ENCODE measurements at regions not wholly inside any gene's neighbourhood (a gene's known extent, or its start where the extent isn't known, plus 50 kb on each side); places are given as distances from the start of the nearest gene placed in this dataset.

DNA sequence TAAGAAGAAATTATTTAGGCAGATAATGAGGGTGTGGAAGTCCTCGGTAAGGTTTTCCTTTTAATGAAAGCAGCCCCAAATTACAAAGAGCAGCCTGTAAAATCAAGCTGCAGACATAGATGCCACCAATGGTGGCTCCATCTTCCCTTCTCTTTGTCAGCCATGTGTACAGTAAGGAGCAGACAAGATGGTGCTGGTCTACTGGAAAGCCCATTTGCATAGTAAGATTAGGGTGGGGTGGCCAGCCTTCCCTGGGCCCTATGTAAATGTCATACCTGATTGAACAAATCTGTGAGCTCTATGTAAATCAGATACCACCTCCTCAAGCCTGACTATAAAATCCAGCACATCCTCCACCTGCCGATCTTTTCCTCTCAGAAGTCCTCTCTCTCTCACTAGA lies 154.4 kb upstream of the SERTAD2 start:
- Mint-ChIP-seq H3K27ac (no peak overlapping the region), H3K4me1 (peaks cover 0 to 3% of the 10 kb centered on the region in 2 experiments; a peak in 1 of 4 replicates)
- no peaks in the 10 kb centered on the region for H3K4me1 ChIP-seq (ENCODE audit: insufficient read depth, low read length)

More for the DNA sequence above, 154.4 kb upstream of the SERTAD2 start:
- Histone ChIP-seq H3K4me2 (ENCODE audit: insufficient read depth, insufficient read length, low read length) (no peak overlapping the region), H3T11ph (ENCODE audit: low read length) (no peak overlapping the region), H2AK5ac (ENCODE audit: insufficient read length, low read length) (no peak overlapping the region), H3K23me2 (ENCODE audit: insufficient read length, low read depth, low read length, poor library complexity, severe bottlenecking) (no peaks in the 10 kb centered on the region), H4K91ac (ENCODE audit: insufficient read length, low read depth, low read length) (no peak overlapping the region), H2AFZ (ENCODE audit: low read length) (no peak overlapping the region), H3K79me1 (ENCODE audit: insufficient read depth, low read depth, low read length, poor library complexity, severe bottlenecking) (no peaks in the 10 kb centered on the region), H2BK15ac (ENCODE audit: low read depth, low read length) (no peak overlapping the region), H4K8ac (replicated peaks; ENCODE audit: insufficient read length, low read depth, low read length) (no peak overlapping the region), H3K9me3 (ENCODE audit: control insufficient read depth, low read depth, low read length) (no peaks in the 10 kb centered on the region), H3K4ac (ENCODE audit: low read depth, low read length) (no peak overlapping the region), H3K79me2 (ENCODE audit: insufficient read depth, low read length) (no peaks in the 10 kb centered on the region), H2BK120ac (ENCODE audit: low read depth, low read length, poor library complexity, severe bottlenecking) (no peak overlapping the region), H2BK5ac (ENCODE audit: insufficient read length, low read length) (no peak overlapping the region), H3K27me3 (ENCODE audit: insufficient read depth, low read length) (no peaks in the 10 kb centered on the region), H3K56ac (ENCODE audit: insufficient read length, low read depth, low read length) (no peak overlapping the region), H3K18ac (ENCODE audit: insufficient read length, low read depth, low read length) (no peak overlapping the region), H3K14ac (ENCODE audit: insufficient read depth, low read length) (no peak overlapping the region), H2BK12ac (ENCODE audit: insufficient read length, low read depth, low read length) (no peak overlapping the region), H4K5ac (ENCODE audit: insufficient read length, low read depth, low read length) (no peak overlapping the region), H3K23ac (ENCODE audit: insufficient read length, low read depth, low read length) (no peak overlapping the region), H3K27ac (ENCODE audit: insufficient read length, low read depth, low read length) (no peak overlapping the region), H3K9ac (ENCODE audit: extremely low read depth, insufficient read length, low read length) (no peak overlapping the region), H4K20me1 (ENCODE audit: control insufficient read depth, insufficient read depth, insufficient read length) (no peaks in the 10 kb centered on the region), H2BK20ac (ENCODE audit: low read depth, low read length, poor library complexity, severe bottlenecking) (no peak overlapping the region)
- Mint-ChIP-seq H3K27me3 (ENCODE audit: low read depth) (peaks cover 8% of the 10 kb centered on the region), H3K9me3 (no peaks in the 10 kb centered on the region), H3K4me3 (no peak overlapping the region), H3K36me3 (ENCODE audit: insufficient read depth in 1 of 3, low read depth in 3 of 3) (no peaks in the 10 kb centered on the region)
- no peak for DNase-seq
- no CpG with 5 or more reads among the region's 2 CpGs for WGBS (ENCODE audit: extremely low coverage, insufficient read length, low lambda C conversion rate)
- TF ChIP-seq, protein P1, sequence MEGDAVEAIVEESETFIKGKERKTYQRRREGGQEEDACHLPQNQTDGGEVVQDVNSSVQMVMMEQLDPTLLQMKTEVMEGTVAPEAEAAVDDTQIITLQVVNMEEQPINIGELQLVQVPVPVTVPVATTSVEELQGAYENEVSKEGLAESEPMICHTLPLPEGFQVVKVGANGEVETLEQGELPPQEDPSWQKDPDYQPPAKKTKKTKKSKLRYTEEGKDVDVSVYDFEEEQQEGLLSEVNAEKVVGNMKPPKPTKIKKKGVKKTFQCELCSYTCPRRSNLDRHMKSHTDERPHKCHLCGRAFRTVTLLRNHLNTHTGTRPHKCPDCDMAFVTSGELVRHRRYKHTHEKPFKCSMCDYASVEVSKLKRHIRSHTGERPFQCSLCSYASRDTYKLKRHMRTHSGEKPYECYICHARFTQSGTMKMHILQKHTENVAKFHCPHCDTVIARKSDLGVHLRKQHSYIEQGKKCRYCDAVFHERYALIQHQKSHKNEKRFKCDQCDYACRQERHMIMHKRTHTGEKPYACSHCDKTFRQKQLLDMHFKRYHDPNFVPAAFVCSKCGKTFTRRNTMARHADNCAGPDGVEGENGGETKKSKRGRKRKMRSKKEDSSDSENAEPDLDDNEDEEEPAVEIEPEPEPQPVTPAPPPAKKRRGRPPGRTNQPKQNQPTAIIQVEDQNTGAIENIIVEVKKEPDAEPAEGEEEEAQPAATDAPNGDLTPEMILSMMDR (conservative IDR thresholded peaks at IDR 0.05), result no peak

All from H9 (cell line).